ENCODE measurements at regions not wholly inside any gene's neighbourhood (a gene's known extent, or its start where the extent isn't known, plus 50 kb on each side); places are given as distances from the start of the nearest gene placed in this dataset.

DNA sequence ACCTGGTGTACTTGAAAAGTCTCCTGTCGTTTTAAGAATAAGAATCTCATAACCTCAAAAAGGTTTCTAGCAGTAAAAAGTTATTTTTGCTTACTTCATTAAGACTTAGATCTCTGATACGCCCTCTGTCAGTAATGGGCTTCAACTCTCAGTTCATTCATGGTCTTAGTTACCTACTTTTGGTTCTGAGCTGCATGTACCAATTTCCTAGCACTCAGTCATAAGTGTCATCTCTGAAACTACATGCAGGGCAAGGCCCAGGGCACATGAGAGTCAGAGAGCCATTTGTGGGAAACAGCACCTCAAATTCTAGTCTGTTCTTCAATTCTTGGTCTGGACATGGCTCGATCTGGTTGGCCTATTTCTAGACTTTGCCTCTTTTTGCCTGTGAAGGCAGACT, 838.4 kb downstream of the FAM181B start:
- TF ChIP-seq, protein P1, sequence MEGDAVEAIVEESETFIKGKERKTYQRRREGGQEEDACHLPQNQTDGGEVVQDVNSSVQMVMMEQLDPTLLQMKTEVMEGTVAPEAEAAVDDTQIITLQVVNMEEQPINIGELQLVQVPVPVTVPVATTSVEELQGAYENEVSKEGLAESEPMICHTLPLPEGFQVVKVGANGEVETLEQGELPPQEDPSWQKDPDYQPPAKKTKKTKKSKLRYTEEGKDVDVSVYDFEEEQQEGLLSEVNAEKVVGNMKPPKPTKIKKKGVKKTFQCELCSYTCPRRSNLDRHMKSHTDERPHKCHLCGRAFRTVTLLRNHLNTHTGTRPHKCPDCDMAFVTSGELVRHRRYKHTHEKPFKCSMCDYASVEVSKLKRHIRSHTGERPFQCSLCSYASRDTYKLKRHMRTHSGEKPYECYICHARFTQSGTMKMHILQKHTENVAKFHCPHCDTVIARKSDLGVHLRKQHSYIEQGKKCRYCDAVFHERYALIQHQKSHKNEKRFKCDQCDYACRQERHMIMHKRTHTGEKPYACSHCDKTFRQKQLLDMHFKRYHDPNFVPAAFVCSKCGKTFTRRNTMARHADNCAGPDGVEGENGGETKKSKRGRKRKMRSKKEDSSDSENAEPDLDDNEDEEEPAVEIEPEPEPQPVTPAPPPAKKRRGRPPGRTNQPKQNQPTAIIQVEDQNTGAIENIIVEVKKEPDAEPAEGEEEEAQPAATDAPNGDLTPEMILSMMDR (IDR thresholded peaks at IDR 0.05; ENCODE audit: extremely low read depth, insufficient read depth, missing control alignments), result no peak
- in situ Hi-C loops (cut with MboI; ENCODE audit: low pct_unique_long_range_greater_than_20kb, low sequenced_read_pairs, unreplicated experiment), result no loop called here
- no peak for DNase-seq (ENCODE audit: low spot score)

DNA sequence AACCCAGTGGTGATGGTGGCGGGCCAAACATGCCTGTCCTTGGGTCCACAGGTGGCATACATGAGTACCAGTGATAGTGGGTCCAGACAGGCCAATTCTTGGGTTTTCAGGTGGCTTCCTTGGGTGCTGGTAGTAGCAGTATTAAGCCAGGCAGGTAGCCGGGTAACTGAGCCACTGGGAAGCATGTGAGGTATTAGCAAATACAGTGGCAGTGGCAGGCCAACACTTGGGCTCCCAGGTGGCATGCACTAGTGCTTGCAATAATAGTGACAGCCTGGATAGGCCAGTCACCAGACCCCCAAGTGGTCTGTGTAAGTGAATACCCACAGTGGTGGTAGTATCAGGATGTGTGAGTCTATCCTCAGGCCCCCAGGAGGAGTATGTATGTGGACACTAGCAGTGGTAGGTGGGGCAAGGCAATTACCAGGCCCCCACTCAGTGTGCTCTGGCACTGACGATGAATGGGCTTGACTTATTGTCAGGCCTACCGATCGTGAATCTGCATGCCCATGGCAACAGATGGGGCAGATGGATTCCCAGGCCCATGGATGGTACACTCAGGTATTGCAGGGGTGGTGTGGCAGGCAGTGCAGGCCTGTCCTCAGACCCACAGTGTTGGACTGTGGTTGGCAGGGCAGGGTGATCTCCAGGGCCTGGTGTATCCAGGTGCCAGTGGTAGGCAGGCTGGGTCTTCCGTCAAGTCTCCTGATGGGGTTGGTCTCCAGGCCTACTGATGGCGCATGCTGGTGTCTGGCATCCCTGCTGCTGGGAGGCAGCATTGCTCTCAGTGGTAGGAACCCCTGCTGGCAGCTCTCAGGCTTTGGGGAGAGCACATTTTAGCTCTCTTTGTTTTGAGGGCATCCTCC, 840.7 kb downstream of the FAM181B start:
- in situ Hi-C loops (cut with MboI; ENCODE audit: low pct_unique_long_range_greater_than_20kb, low sequenced_read_pairs, unreplicated experiment), result no loop called here
- no peak for DNase-seq (ENCODE audit: low spot score)
- TF ChIP-seq, protein P1 (IDR thresholded peaks at IDR 0.05; ENCODE audit: extremely low read depth, insufficient read depth, missing control alignments), result no peak

DNA sequence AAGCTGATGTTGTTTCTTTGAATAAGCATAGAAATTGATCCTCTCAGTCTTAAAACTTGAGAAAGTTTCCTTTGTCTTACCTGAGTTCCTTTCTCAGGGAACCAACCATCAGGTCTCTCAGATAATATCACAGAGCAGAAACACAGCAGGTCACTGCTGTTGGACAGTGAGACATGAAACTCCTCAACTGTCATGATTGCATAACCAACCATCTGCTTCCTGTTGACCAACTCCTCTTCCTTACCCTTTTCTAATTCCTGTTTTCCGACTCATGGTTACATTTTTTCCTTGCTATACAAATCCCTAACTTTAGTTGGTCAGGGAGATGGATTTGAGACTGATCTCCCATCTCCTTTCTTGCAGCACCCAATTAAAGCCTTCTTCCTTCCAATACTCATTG, 845.3 kb downstream of the FAM181B start:
- DNase-seq (ENCODE audit: low spot score), result no peak
- in situ Hi-C loops (cut with MboI; ENCODE audit: low pct_unique_long_range_greater_than_20kb, low sequenced_read_pairs, unreplicated experiment), result no loop called here
- TF ChIP-seq, protein P1 (IDR thresholded peaks at IDR 0.05; ENCODE audit: extremely low read depth, insufficient read depth, missing control alignments), result no peak

DNA sequence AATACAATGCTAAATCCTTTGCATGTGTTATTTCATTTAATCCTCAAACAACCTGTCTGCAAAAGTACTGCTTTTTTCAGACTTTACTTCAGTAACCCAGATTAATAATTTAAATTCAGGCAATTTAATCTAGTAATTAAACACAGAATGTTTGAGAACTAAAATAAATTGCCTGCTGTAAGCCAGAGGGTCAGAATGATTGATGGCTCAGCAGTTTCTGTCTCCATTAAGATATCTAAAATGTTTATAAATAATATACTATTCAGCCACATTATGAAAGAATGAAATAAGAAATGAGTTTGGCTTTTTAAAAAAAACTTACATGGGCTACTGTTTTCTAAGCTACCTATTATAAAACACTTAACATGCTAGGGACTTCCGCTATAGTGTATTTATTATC, 846.0 kb downstream of the FAM181B start:
- TF ChIP-seq, protein P1 (IDR thresholded peaks at IDR 0.05; ENCODE audit: extremely low read depth, insufficient read depth, missing control alignments), result no peak
- no peak for DNase-seq (ENCODE audit: low spot score)
- in situ Hi-C loops (cut with MboI; ENCODE audit: low pct_unique_long_range_greater_than_20kb, low sequenced_read_pairs, unreplicated experiment), result no loop called here

DNA sequence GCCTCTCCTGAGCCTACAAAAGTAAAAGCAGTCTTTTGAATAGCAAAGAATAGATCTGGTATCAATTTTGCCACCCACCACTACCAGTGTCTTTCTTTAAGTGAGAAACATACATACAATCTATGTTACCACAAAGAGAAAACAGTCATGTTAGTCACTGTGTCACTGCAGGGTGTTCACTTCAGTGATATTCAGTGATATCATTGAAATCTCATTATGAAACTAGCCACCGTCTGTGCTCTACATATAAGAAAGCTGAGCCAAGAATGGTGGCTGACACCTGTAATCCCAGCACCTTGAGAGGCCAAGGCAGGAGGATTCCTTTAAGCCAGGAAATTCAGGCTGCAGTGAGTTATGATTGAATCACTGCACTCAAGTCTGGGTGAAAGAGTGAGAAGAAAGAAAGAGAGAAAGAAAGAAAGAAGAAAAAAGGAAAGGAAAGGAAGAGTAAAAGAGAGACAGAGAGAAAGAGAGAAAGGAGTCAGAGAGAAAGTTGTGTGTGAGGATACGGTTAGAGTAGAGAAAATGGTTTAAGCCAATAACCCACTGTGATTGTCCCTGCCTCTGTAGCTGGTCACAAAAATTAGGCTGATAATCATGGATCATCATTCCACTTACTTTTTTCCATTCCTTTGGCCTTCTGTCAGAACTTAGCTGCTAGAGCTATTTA, 847.1 kb downstream of the FAM181B start:
- TF ChIP-seq, protein P1 (IDR thresholded peaks at IDR 0.05; ENCODE audit: extremely low read depth, insufficient read depth, missing control alignments), result no peak
- in situ Hi-C loops (cut with MboI; ENCODE audit: low pct_unique_long_range_greater_than_20kb, low sequenced_read_pairs, unreplicated experiment), result no loop called here
- DNase-seq (ENCODE audit: low spot score), result no peak

DNA sequence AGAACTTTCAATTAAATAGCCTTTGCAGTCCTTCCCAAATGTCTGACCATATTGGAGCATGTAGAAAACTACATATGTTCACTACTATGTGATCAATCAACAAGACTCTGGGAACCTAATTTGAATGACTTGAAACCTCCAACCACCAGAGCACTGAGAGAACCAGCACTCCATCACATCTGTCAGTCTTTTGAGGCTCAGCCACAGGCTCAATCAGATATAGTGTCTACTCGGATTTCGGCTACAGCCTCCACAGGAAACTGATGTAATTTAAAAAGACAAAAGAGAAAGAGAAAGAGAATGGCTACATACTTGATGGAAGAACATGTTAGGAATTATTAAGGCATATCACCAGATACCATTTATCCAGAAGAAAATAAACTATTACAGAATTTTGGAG, 859.0 kb downstream of the FAM181B start:
- in situ Hi-C loops (cut with MboI; ENCODE audit: low pct_unique_long_range_greater_than_20kb, low sequenced_read_pairs, unreplicated experiment), result no loop called here
- TF ChIP-seq, protein P1 (IDR thresholded peaks at IDR 0.05; ENCODE audit: extremely low read depth, insufficient read depth, missing control alignments), result no peak
- no peak for DNase-seq (ENCODE audit: low spot score)

Measured in GM13977 (cell line).